Activated naive CD4-positive, alpha-beta T cell treated with anti-CD3 and anti-CD28 coated beads, Interleukin-2, amount 50 U/mL, for 72 hours (primary cell): ENCODE measurements at regions not wholly inside any gene's neighbourhood (a gene's known extent, or its start where the extent isn't known, plus 50 kb on each side); places are given as distances from the start of the nearest gene placed in this dataset.

Experiments
- ATAC-seq, 2 donors: fragments of 150-1000 bp; cut with Tn5 transposase; 2 replicates each; pipeline ENCODE4 v1.10.0; 2021; ENCODE audit warnings: mild to moderate bottlenecking in 2 of 2, moderate library complexity in 2 of 2
- DNase-seq, 2 donors: peaks; one replicate each; pipeline ENCODE4 v3.0.0; 2021 to 2022; ENCODE audit warnings: low spot score in 2 of 2
- H3K27ac Mint-ChIP-seq, 2 donors: one replicate each; pipeline ENCODE4 v1.8.0; 2022; ENCODE audit warnings: mild to moderate bottlenecking in 2 of 2, mixed read lengths in 2 of 2
- H3K36me3 Mint-ChIP-seq, 2 donors: one replicate each; pipeline ENCODE4 v1.8.0; 2022; ENCODE audit warnings: mixed read lengths in 2 of 2
- H3K9me3 Mint-ChIP-seq, 2 donors: one replicate each; pipeline ENCODE4 v1.8.0; 2022; ENCODE audit warnings: mixed read lengths in 2 of 2

DNA sequence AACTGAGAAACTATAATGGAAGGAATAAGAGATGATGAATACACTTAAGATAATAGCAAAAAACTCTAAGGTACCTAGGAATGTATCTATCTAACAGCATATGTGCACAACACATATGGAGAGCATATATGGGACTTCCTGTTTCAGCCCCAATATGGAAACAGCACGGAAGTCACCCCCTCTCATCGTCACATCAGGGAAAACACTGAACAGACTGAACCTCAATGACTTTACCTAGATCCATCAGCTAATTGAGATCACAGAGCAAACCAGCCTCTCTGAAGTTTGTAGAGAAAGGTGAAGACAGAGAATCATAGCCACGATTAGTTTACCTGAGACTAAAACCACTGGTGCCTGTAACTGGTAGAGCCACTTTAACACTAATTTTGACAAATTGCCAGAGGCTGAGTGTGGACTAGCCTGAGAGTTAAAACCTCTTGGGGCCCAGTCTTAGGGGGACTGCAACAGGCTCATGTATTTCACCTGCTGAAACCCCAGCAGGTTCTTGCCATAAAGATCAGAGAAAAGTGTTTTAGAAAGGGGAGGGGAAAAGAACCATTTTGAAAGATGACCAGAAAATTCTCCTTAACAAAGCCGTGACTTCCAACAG is 722.6 kb downstream of the TBC1D22A start:
- Mint-ChIP-seq H3K27ac (no peak overlapping the region), H3K9me3 (no peaks in the 10 kb centered on the region), H3K36me3 (no peaks in the 10 kb centered on the region)
- no peak for ATAC-seq
- DNase-seq = no peak

- H3K9me3 Mint-ChIP-seq = no peaks in the 10 kb centered on the region
- H3K36me3 Mint-ChIP-seq = no peaks in the 10 kb centered on the region
- DNase-seq (no peak), ATAC-seq (no peak)
- no peak overlapping the region for H3K27ac Mint-ChIP-seq
These were observed 713.8 kb downstream of the TBC1D22A start for GRCh38 chr22:47476231-47476630.

- H3K27ac Mint-ChIP-seq = no peak overlapping the region
- H3K36me3 Mint-ChIP-seq = no peaks in the 10 kb centered on the region
- ATAC-seq (no peak), DNase-seq (no peak)
- H3K9me3 Mint-ChIP-seq = no peaks in the 10 kb centered on the region
These were observed 712.4 kb downstream of the TBC1D22A start for GRCh38 chr22:47474895-47475294.

DNA sequence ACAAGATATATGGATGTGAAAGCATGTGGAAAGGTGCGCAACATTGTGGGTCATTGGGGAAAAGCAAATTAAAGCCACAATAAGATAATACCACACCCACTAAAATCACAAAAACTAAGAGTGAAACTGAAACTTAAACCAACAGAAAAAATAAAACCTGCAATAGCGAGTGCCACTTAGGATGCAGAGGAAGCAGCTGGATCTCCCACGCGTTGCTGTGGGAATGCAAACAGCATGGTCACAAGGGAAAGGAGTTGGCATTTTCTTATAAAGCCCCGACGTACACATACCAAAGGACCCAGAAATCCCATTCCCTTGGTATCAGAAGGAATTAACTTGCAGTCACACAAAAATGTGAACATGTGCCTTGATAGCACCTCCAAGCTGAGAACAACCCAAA is 712.0 kb downstream of the TBC1D22A start:
- H3K27ac Mint-ChIP-seq = no peak overlapping the region
- no peak for ATAC-seq
- H3K36me3 Mint-ChIP-seq = no peaks in the 10 kb centered on the region
- no peaks in the 10 kb centered on the region for H3K9me3 Mint-ChIP-seq
- no peak for DNase-seq

DNA sequence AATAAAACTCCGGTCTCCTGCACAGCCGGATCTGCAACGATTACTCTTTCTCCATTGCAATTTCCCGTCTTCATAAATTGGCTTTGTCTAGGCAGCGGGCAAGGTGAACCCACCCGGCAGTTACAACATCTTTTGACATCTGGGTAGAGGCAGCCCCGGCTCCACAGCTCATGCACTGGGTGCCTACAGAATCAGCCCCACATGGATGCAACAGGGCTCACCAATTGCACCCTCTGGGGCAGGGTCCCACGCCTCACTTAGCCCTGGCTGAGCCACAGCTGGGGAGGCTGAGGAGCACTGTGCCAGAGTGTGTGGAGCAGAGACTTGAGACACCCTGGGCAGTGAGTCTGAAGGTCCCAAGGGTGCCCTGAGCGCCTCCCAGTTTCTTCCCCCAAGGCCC is 710.2 kb downstream of the TBC1D22A start:
- no peak for ATAC-seq

GRCh38 chr22:47471406-47471805 is 709.0 kb downstream of the TBC1D22A start:
- Mint-ChIP-seq H3K27ac (no peak overlapping the region), H3K36me3 (peaks cover 3 to 14% of the 10 kb centered on the region in 2 donors), H3K9me3 (peaks cover 6 to 7% of the 10 kb centered on the region in 2 donors)
- DNase-seq (no peak), ATAC-seq (no peak)

More for the DNA sequence above, 710.2 kb downstream of the TBC1D22A start:
- Mint-ChIP-seq H3K9me3 (peaks cover 3 to 4% of the 10 kb centered on the region in 2 donors), H3K36me3 (peaks cover 0 to 7% of the 10 kb centered on the region in 2 donors), H3K27ac (no peak overlapping the region)
- DNase-seq = no peak

DNA sequence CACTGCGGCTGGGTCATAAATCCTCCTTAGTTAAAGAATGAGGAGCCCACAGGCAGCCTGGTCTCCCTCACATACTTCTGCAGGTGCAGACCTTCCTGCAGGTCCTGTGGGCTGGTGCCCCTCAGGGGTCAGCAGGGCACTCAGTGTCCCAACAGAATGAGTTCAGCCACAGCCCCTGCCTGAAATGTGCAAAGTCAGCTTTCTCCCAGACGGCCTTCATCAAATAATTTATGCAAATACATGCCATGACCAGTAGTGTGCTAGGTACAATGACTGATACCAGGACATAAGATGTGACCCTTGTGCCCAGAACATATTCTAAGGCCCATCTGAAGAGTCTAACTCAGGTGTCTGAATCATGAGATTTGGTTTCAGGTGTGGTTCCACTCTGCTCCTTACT is 703.4 kb downstream of the TBC1D22A start:
- DNase-seq (no peak), ATAC-seq (no peak)
- peaks cover 5 to 16% of the 10 kb centered on the region in 2 donors for H3K36me3 Mint-ChIP-seq
- no peak overlapping the region for H3K27ac Mint-ChIP-seq
- peaks cover 10 to 15% of the 10 kb centered on the region in 2 donors for H3K9me3 Mint-ChIP-seq

GRCh38 chr22:47465222-47465621 is 702.8 kb downstream of the TBC1D22A start:
- DNase-seq (no peak), ATAC-seq (no peak)
- Mint-ChIP-seq H3K36me3 (peaks cover 5 to 16% of the 10 kb centered on the region in 2 donors), H3K27ac (no peak overlapping the region), H3K9me3 (peaks cover 10 to 15% of the 10 kb centered on the region in 2 donors)

DNA sequence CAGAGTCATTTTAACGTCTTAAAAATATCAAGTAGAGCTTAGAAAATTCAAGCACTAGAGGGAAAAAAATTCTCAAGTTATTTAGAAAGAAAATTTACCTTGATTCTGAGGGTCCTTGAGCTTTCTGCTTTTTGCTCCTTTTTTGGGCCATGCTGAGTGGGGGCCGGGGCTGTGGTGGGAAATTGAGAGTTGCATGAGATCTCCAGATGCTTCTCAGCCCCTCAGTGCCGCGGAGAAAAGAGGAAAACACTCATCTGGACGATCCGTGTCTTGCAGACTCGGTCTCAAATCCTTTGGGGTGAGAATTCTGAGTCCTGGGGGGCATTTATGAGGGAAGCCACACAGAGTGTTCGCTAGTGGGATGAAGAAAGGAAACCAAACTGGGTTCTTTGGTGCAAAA is 700.8 kb downstream of the TBC1D22A start:
- H3K36me3 Mint-ChIP-seq = peaks cover 5 to 15% of the 10 kb centered on the region in 2 donors
- H3K27ac Mint-ChIP-seq = no peak overlapping the region
- H3K9me3 Mint-ChIP-seq = peaks cover 8 to 14% of the 10 kb centered on the region in 2 donors
- ATAC-seq (no peak), DNase-seq (no peak)

DNA sequence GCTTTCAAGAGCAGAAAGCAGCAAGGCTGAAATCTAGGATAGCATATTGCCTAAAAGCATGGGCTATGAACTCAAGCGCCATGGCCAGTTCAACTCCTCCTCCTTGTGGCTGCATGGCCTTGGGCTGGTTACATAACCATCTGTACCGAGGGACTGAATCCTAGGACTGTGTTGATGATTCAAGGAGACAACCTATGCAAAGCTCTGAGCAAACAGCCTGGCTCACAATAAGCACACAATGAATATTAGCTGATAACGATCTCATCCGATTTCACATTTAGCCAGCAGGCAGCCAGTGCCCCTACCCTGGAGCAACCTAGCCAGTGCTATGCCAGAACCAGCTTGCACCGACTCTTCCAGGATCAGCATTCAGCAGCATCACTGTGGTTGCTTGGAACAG is 698.4 kb downstream of the TBC1D22A start:
- ATAC-seq = no peak
- H3K36me3 Mint-ChIP-seq = no peaks in the 10 kb centered on the region
- no peak overlapping the region for H3K27ac Mint-ChIP-seq
- DNase-seq = no peak
- peaks cover 0 to 7% of the 10 kb centered on the region in 2 donors for H3K9me3 Mint-ChIP-seq

GRCh38 chr22:47460176-47460575 is 697.7 kb downstream of the TBC1D22A start:
- DNase-seq (no peak), ATAC-seq (no peak)
- Mint-ChIP-seq H3K9me3 (peaks cover 0 to 7% of the 10 kb centered on the region in 2 donors), H3K36me3 (no peaks in the 10 kb centered on the region), H3K27ac (no peak overlapping the region)

- H3K36me3 Mint-ChIP-seq = peaks cover 0 to 9% of the 10 kb centered on the region in 2 donors
- H3K9me3 Mint-ChIP-seq = peaks cover 8 to 10% of the 10 kb centered on the region in 2 donors
- DNase-seq = no peak
- H3K27ac Mint-ChIP-seq = no peak overlapping the region
- ATAC-seq = no peak
These were observed 695.9 kb downstream of the TBC1D22A start for GRCh38 chr22:47458348-47458747.

- DNase-seq (no peak), ATAC-seq (no peak)
- Mint-ChIP-seq H3K36me3 (peaks cover 0 to 12% of the 10 kb centered on the region in 2 donors), H3K27ac (no peak overlapping the region), H3K9me3 (peaks cover 14 to 17% of the 10 kb centered on the region in 2 donors)
These were observed 695.3 kb downstream of the TBC1D22A start for GRCh38 chr22:47457509-47458300.

- peaks cover 0 to 12% of the 10 kb centered on the region in 2 donors for H3K36me3 Mint-ChIP-seq
- H3K9me3 Mint-ChIP-seq = peaks cover 15 to 17% of the 10 kb centered on the region in 2 donors
- no peak for DNase-seq
- no peak overlapping the region for H3K27ac Mint-ChIP-seq
- no peak for ATAC-seq
These were observed 694.6 kb downstream of the TBC1D22A start for GRCh38 chr22:47457021-47457420.

DNA sequence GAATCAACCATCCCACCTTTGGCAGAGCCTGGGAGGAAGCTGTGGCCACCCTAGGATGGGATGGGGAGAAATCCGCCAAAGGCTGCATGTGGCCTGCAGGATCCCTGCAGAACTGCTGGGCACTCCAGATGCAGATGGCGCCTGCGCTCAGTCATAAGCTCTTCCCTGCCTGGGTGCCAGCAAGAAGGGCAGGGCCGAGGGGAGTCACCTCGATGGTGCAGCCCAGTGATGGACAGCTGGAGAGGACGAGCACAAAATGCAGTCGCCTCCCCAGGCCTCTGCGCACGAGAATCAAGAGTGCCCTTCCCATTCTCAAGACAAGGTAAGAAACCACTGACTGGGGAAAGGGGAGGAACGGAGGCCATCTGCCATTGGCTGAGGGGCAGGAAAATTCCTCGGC is 693.6 kb downstream of the TBC1D22A start:
- Mint-ChIP-seq H3K9me3 (peaks cover 15 to 17% of the 10 kb centered on the region in 2 donors), H3K27ac (no peak overlapping the region), H3K36me3 (peaks cover 0 to 12% of the 10 kb centered on the region in 2 donors)
- no peak for DNase-seq
- ATAC-seq = no peak

DNA sequence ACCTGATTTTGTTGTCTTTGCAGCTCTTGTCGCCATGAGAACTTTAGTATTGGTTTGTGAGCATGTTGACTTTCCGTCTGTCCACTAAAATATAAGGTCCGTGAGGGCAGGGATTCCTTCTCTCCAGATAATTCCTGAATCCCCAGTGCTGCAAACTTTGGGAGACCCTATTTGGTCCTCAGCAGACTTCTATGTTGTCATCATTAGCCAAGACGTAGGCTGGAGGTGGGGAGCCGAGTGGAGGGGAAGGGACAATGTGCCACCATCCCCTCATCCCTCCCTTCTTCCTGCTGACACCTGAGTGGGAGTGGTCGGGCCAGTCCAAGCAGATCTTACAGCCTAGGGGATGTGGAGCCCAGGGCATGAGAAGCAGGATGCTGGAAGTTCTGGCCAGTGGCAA is 690.6 kb downstream of the TBC1D22A start:
- no peak overlapping the region for H3K27ac Mint-ChIP-seq
- peaks cover 0 to 12% of the 10 kb centered on the region in 2 donors for H3K36me3 Mint-ChIP-seq
- ATAC-seq (no peak), DNase-seq (no peak)
- H3K9me3 Mint-ChIP-seq = peaks cover 15 to 17% of the 10 kb centered on the region in 2 donors

DNA sequence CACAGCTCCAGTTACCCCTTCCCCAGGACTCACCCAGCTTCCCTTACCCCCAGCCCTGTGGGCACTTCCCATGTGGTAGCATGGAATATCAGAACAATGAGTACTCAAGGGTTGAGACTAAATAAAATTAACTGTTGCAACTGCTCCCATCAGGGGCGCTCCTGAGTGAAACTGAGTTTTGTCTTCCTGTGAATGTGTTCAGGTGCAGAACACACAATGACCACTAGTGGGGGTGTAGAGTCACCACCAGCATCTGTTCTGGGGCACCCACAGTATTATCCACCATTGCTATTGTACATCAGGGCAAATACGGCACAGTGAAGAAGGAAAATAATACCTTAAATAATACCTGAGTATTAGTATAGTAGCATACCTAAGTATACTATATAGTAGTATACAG is 689.7 kb downstream of the TBC1D22A start:
- DNase-seq (no peak), ATAC-seq (no peak)
- H3K9me3 Mint-ChIP-seq = peaks cover 15 to 17% of the 10 kb centered on the region in 2 donors
- H3K36me3 Mint-ChIP-seq = peaks cover 0 to 12% of the 10 kb centered on the region in 2 donors
- H3K27ac Mint-ChIP-seq = no peak overlapping the region
